NCI-H146 treated with DMSO at 0.1 percent for 48 hours (cell line): ENCODE measurements at regions not wholly inside any gene's neighbourhood (a gene's known extent, or its start where the extent isn't known, plus 50 kb on each side); places are given as distances from the start of the nearest gene placed in this dataset.

ENCODE experiments used
- DNase-seq: peaks from one replicate; lab custom pipeline; 2025; ENCODE audit not compliant: unreplicated experiment; lab: John Stamatoyannopoulos, UW

GRCh38 chr1:34270181-34270580 is 93.5 kb downstream of the C1orf94 start:
- DNase-seq = no peak

GRCh38 chr1:34272152-34272551 is 95.4 kb downstream of the C1orf94 start:
- no peak for DNase-seq

DNA sequence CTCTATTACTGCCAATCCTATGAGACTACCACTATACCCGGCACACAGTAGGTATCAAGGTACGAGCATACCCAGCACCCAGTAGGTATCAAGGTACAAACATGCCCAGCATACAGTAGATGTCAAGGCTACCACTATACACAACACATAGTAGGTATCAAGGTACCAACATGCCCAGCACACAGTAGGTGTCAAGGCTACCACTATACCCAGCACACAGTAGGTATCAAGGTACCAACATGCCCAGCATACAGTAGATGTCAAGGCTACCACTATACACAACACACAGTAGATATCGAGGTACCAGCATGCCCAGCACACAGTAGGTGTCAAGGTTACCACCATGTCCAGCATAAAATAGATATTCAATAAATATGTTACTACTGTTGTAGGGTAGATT is 98.4 kb downstream of the C1orf94 start:
- no peak for DNase-seq

DNA sequence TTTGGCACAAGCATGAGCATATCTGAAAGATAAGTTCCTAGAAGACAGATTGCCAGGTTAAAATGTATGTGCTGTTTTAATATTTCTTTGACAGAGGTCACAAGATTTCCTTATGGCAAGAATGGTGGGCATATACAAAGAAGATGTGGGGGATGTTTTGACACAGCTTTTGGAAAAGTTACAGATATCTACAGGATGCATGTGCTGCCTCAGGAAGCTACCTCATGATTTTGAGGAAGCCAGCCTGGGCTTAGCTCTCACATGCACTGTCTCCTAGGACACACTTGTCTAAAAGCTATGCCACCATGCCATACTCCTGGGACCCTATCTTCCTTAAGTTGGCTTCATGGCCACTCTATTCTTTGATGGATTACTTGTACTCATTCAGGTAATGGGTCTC is 99.9 kb downstream of the C1orf94 start:
- no peak for DNase-seq

DNA sequence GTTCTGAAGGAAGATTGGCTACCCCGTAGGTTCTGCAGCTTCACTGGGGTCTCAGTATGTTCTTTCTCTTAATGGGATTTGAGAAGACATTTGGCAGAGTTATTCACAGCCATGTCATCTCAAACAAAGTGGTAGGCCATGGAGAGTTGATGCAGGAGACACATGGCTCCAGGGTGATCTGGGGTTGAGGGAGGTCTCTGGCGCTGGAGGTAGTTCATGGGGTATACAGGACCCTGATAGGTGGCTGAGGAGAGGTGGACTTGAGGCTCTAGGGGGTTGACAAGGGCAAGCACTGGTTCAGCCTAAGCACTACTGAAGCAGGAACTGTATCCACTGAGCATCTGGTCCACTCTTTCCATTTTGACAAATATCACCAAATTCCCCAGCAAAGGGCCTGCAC is 100.4 kb downstream of the C1orf94 start:
- DNase-seq = no peak

DNA sequence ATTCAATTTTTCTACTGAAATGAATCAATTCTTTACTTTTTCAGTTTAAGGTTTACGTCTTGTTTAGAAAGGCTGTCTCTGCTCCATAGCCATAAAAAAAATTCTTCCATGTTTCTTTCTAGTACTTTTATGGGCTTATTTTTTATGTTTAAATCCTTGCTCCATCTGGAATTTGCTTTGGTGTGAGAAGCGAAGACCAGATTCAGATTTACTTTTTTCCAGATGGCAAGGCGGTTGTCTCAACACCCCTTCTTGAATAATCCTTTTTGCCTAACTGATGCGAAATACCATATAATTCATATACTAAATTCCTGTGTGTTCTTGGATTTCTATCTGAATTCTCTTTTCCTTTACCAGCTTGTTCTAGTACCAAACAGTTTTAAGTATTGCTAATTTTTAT is 101.5 kb downstream of the C1orf94 start:
- DNase-seq = no peak

GRCh38 chr1:34279971-34280370 is 103.3 kb downstream of the C1orf94 start:
- DNase-seq = no peak

DNA sequence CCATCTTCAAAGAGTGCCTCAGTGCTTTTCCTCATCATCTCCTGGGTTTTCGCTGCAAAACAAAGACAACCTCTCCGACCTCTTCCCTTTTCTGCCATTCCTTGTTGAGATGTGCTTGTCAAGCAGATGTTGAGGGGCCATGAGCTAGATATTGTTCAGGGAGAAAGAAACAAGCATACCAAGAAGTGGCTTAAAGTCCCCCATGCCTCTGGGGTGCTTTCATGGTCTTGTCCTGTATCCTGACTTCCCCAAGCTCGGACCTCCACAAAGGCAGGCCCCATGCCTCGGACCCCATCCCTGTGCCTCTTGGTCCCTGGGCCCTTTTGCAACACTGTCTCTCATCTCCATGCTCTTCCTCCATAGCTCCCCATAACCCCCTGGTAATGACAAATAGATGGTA is 103.8 kb downstream of the C1orf94 start:
- no peak for DNase-seq

GRCh38 chr1:34283142-34283541 is 106.4 kb downstream of the C1orf94 start:
- no peak for DNase-seq

GRCh38 chr1:34286511-34286910 is 109.8 kb downstream of the C1orf94 start:
- no peak for DNase-seq

- DNase-seq = no peak
These were observed 114.1 kb downstream of the C1orf94 start for GRCh38 chr1:34290831-34291230.

- no peak for DNase-seq
These were observed 115.8 kb downstream of the C1orf94 start for GRCh38 chr1:34292472-34292871.

DNA sequence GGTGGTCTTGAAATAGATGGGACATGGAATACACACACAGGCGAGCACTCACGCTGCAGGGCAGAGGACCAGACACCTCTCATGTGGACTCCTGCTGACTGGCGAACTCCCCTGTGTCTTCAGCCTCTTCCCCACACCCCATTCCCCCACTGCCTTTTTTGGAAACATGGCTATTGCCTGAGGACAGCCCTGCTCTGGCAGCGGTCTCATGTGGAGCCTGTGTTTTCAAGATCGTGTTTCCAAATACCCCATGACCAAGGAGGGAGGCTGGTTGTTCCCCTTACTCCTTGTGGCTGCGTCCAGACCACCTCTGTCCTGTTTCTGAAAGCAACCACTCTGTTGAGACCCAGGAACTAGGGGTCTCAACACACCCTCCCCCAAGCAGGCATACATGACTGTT is 119.4 kb downstream of the C1orf94 start:
- no peak for DNase-seq

DNA sequence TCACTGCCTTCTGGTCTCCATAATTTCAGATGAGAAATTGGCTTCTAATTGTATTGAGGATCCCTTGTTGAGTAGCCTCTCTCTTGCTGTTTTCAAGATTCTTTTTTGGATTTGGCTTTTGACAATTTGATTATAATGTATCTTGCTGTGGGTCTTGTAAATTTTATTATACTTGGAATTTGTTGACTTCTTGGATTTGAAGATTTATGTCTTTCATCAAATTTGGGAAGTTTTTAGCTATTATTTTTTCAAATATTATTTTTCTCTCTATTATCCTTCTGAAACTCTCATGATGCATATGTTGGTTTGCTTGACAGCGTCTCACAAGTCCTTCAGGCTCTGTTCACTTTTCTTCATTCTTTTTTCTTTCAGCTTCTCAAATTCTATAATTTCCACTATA is 126.1 kb downstream of the C1orf94 start:
- no peak for DNase-seq

- no peak for DNase-seq
These were observed 126.5 kb downstream of the C1orf94 start for GRCh38 chr1:34303218-34303617.

- DNase-seq = no peak
These were observed 129.9 kb downstream of the C1orf94 start for GRCh38 chr1:34306568-34306967.

DNA sequence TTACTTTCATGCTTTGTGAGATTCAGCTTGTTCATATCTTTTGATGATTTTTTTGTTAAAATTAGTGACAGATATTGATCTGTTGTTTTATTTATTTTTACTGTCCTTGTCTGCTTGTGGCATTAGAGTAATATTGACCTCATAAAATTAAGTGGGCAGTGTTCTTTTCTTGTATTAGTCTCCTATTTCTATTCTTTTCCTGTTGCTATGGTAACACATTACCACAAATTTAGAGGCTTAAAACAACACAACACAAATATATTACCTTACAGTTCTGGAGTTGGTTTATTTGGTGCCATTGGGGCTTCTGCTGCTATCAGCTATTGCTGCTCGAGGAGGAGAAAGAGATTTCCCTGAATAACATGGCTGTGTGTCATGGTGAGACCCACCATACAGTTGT is 135.7 kb downstream of the C1orf94 start:
- no peak for DNase-seq

- no peak for DNase-seq
These were observed 139.3 kb downstream of the C1orf94 start for GRCh38 chr1:34315974-34316373.

GRCh38 chr1:34316773-34317172 is 140.1 kb downstream of the C1orf94 start:
- DNase-seq = no peak

DNA sequence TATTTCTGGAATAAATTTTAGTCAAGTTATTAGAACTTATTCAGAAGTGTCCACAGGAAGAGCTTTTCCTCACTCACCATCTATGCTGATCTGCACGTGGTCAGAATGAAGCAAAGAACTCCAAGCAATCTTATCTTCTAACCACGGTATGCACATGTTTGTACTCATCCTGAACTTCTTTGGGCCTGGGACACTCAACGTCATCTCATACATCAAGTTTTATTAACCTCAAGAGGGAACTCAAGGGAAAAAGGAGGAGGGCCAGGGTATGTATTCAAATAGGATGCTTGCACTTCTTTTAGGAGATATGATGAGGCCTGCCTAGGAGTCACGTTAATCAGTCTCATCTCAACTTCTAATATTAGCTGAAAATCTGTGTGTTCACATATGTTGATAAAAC is 142.5 kb downstream of the C1orf94 start:
- no peak for DNase-seq

DNA sequence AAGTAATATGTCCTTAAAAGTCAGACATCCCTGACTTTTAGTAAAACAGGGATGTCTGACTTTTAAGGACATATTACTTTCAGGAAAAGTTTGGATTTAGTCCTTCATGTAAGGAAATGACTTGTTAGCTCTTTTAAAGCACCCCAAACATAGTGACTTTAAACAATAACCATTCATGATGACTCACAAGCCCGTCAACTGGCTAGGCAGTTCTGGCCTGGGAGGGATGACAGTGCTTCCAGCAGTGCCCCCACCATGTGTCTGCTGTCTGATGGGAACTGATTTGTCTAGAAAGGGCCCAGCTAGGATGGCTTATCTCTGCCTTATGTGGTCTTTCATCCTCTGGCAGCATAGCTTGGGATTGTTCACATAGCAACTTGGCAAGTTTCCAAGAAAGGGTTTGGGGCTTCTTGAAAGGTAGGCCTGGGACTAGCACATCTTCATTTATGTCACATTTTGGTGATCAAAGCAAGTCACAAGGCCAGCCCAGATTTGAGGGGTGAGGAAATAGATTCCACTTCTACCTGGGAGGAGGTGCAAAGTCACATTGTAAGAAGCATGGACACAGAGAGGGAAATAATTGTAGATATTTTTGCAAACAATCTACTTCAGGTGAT is 143.5 kb downstream of the C1orf94 start:
- no peak for DNase-seq

DNA sequence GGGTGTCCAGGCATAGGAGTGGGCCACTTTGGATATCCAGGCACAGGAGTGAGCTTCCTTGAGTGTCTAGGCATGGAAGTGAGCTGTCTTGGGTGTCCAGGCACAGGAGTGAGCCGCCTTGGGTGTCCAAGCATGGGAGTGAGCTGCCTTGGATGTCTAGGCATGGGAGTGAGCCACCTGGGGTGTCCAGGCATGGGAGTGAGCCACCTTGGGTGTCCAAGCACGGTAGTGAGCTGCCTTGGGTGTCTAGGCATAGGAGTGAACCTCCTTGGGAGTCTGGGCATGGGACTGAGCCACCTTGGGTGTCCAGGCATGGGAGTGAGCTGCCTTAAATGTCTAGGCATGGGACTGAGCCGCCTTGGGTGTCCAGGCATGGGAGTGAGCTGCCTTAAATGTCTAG is 146.3 kb downstream of the C1orf94 start:
- no peak for DNase-seq

DNA sequence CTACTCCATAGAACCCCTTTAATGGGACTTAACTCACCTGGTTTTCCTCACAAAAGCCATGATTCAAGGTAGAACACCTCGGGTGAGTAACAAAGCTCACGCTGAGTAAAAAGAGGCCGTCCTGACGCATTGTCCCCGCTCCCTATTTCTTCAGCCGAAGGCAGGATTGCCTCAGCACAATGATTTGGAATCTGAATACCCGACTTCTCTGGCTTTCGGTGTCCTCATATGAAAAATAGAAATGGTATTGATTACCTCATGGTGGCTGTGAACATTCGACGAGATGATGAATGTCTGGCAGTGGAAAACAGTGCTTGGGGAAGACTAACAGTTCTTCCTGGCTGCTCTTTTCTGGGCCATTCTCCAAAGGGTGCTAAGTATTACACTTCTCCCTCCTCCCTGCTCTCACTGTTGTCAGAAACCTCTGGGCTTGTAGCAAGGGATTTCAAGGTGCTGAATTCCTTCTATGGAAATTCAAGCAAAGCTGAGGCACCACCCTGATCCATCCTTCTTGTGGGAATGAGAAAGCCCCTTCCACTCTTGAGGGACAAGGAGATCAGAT is 148.3 kb downstream of the C1orf94 start:
- DNase-seq = no peak
